SK-N-SH (cell line): ENCODE measurements at regions not wholly inside any gene's neighbourhood (a gene's known extent, or its start where the extent isn't known, plus 50 kb on each side); places are given as distances from the start of the nearest gene placed in this dataset.

Experiments
- CTCF ChIA-PET: fragments of 300-600, 350-600 bp; formaldehyde crosslinking; extraction: SDS; loops from one replicate; lab custom pipeline; 2021; lab: Yijun Ruan, JAX
- POLR2A ChIA-PET: fragments of 350-600 bp; sonication (Branson Sonifier 250); formaldehyde crosslinking; extraction: SDS; loops from one replicate; lab custom pipeline; 2020; ENCODE audit warnings: antibody characterized with exemption, inconsistent platforms; lab: Yijun Ruan, JAX
- DNase-seq: peaks from one replicate; pipeline ENCODE4 v3.0.0; 2012
- H2AFZ ChIP-seq: fragments of 200-600 bp; sonication (generic); 2 replicates; pipeline ENCODE4 v1.8.1; 2016; ENCODE audit warnings: antibody characterized with exemption, mild to moderate bottlenecking, low read depth
- H3F3A ChIP-seq: fragments of 200-600 bp; sonication (generic); replicated peaks from 2 replicates; pipeline ENCODE3; 2016; ENCODE audit warnings: antibody characterized with exemption, mild to moderate bottlenecking; ENCODE audit not compliant: insufficient read depth
- H3K27ac ChIP-seq, 2 experiments: fragments of 200-500 bp in 1 of 2; fragments of 200-600 bp in 1 of 2; sonication (Bioruptor generic) in 1 of 2; sonication (generic), shearing (Covaris generic) in 1 of 2; 2 replicates each; pipeline versions ENCODE4 v1.5.1 to v1.6.1; 2014 to 2016; ENCODE audit warnings: low read depth in 2 of 2, inconsistent platforms in 1 of 2, low read length in 1 of 2, mild to moderate bottlenecking in 1 of 2, mixed read lengths in 1 of 2
- H3K27me3 ChIP-seq: fragments of 200-600 bp; sonication (generic), shearing (Covaris generic); 2 replicates; pipeline ENCODE4 v1.6.1; 2016; ENCODE audit warnings: mixed run types; ENCODE audit not compliant: insufficient read depth
- H3K36me3 ChIP-seq, 2 experiments: fragments of 200-500 bp in 1 of 2; fragments of 200-600 bp in 1 of 2; sonication (Bioruptor generic) in 1 of 2; sonication (generic) in 1 of 2; replicated peaks in 1 of 2; 2 replicates each; pipeline versions ENCODE3 to v1.5.1; 2014 to 2016; ENCODE audit warnings: low read length in 1 of 2, mild to moderate bottlenecking in 1 of 2; ENCODE audit not compliant: insufficient read depth in 2 of 2, control insufficient read depth in 1 of 2
- H3K4me1 ChIP-seq, 2 experiments: fragments of 200-500 bp in 1 of 2; fragments of 200-600 bp in 1 of 2; sonication (Bioruptor generic) in 1 of 2; sonication (generic), shearing (Covaris generic) in 1 of 2; 2 replicates each; pipeline versions ENCODE4 v1.5.1 to v1.6.1; 2014 to 2016; ENCODE audit warnings: low read depth in 1 of 2, low read length in 1 of 2, mixed run types in 1 of 2; ENCODE audit not compliant: insufficient read depth in 2 of 2, control insufficient read depth in 1 of 2
- H3K4me2 ChIP-seq: fragments of 200-600 bp; sonication (generic), shearing (Covaris generic); 2 replicates; pipeline ENCODE4 v1.6.1; 2017; ENCODE audit warnings: mixed run types
- H3K4me3 ChIP-seq, 2 experiments: fragments of 200-500 bp in 1 of 2; fragments of 200-600 bp in 1 of 2; sonication (Bioruptor generic) in 1 of 2; sonication (generic), shearing (Covaris generic) in 1 of 2; 2 replicates each; pipeline versions ENCODE4 v1.5.1 to v1.8.1; 2014 to 2016; ENCODE audit warnings: low read depth in 2 of 2, inconsistent platforms in 1 of 2, low read length in 1 of 2, mild to moderate bottlenecking in 1 of 2, mixed read lengths in 1 of 2, moderate library complexity in 1 of 2
- H3K79me2 ChIP-seq: fragments of 200-600 bp; sonication (generic); 2 replicates; pipeline ENCODE4 v1.8.1; 2017; ENCODE audit warnings: mild to moderate bottlenecking; ENCODE audit not compliant: insufficient read depth
- H3K9ac ChIP-seq: fragments of 200-600 bp; sonication (generic); 2 replicates; pipeline ENCODE4 v1.6.1; 2017; ENCODE audit warnings: mixed run types
- H3K9me2 ChIP-seq: fragments of 200-600 bp; sonication (generic); 2 replicates; pipeline ENCODE4 v1.6.1; 2017; ENCODE audit warnings: mixed run types
- H3K9me3 ChIP-seq: fragments of 200-600 bp; sonication (generic); 2 replicates; pipeline ENCODE4 v1.6.1; 2017; ENCODE audit warnings: mixed run types, mild to moderate bottlenecking, moderate library complexity
- H4K20me1 ChIP-seq: fragments of 200-600 bp; sonication (generic); 2 replicates; pipeline ENCODE4 v1.6.1; 2017; ENCODE audit warnings: mild to moderate bottlenecking, mixed run types; ENCODE audit not compliant: insufficient read depth
- CTCF ChIP-seq: fragments of 200-600 bp; sonication (generic); IDR thresholded peaks from 2 replicates; pipeline ENCODE4 v1.6.1; 2017; ENCODE audit warnings: antibody characterized with exemption, mild to moderate bottlenecking, moderate library complexity
- FOXM1 ChIP-seq: IDR thresholded peaks from 2 replicates; pipeline ENCODE4 v1.4.0; 2012; ENCODE audit warnings: low read depth, mild to moderate bottlenecking
- GABPA ChIP-seq: IDR thresholded peaks from 2 replicates; pipeline ENCODE4 v1.4.0; 2012; ENCODE audit warnings: low read depth, mild to moderate bottlenecking
- GATA2 ChIP-seq: sonication (generic); formaldehyde crosslinking; IDR thresholded peaks from 2 replicates; pipeline ENCODE4 v1.5.0; 2020; ENCODE audit warnings: mild to moderate bottlenecking, missing genetic modification reagents
- JUND ChIP-seq: IDR thresholded peaks from 2 replicates; pipeline ENCODE4 v1.4.0; 2012
- MAX ChIP-seq: IDR thresholded peaks from 2 replicates; pipeline ENCODE4 v1.4.0; 2012; ENCODE audit warnings: low read depth
- MEF2A ChIP-seq: IDR thresholded peaks from 2 replicates; pipeline ENCODE4 v1.4.0; 2012; ENCODE audit warnings: low read depth, borderline replicate concordance
- POLR2AphosphoS5 ChIP-seq: IDR thresholded peaks from 2 replicates; pipeline ENCODE4 v1.6.1; 2012; ENCODE audit warnings: low read depth, low read length
- RAD21 ChIP-seq: IDR thresholded peaks from 2 replicates; pipeline ENCODE4 v1.6.1; 2012; ENCODE audit warnings: mild to moderate bottlenecking, low read length
- RCOR1 ChIP-seq: fragments of 150-350 bp; IDR thresholded peaks from 2 replicates; pipeline ENCODE4 v1.6.1; 2017; ENCODE audit warnings: antibody characterized with exemption, low read length
- RFX5 ChIP-seq: IDR thresholded peaks from 2 replicates; pipeline ENCODE4 v1.6.1; 2012; ENCODE audit warnings: mild to moderate bottlenecking, improper control_type of control experiment, low read length
- SIN3A ChIP-seq: IDR thresholded peaks from 2 replicates; pipeline ENCODE4 v1.6.1; 2012; ENCODE audit warnings: low read depth, mild to moderate bottlenecking, low read length, moderate library complexity, borderline replicate concordance
- SMC3 ChIP-seq: IDR thresholded peaks from 2 replicates; pipeline ENCODE4 v1.6.1; 2012; ENCODE audit warnings: low read depth, low read length, improper control_type of control experiment
- TCF12 ChIP-seq: IDR thresholded peaks from 2 replicates; pipeline ENCODE4 v1.4.0; 2012
- YY1 ChIP-seq: IDR thresholded peaks from 2 replicates; pipeline ENCODE4 v1.4.0; 2012; ENCODE audit warnings: low read depth, mild to moderate bottlenecking
- WGBS: methylation state at CpG from one replicate; pipeline ENCODE4 v1.1.6; 2017; ENCODE audit warnings: low lambda C conversion rate; 5-methylcytosine and 5-hydroxymethylcytosine counted together
- TF ChIP-seq, protein P1 (sequence below): fragments of 150-350 bp; IDR thresholded peaks from 2 replicates; pipeline ENCODE4 v1.6.1; 2017; ENCODE audit warnings: antibody characterized with exemption, low read length, low read depth, borderline replicate concordance
- TF ChIP-seq, protein P2 (sequence below): IDR thresholded peaks from 2 replicates; pipeline ENCODE4 v1.4.0; 2012; ENCODE audit warnings: low read depth, borderline replicate concordance

DNA sequence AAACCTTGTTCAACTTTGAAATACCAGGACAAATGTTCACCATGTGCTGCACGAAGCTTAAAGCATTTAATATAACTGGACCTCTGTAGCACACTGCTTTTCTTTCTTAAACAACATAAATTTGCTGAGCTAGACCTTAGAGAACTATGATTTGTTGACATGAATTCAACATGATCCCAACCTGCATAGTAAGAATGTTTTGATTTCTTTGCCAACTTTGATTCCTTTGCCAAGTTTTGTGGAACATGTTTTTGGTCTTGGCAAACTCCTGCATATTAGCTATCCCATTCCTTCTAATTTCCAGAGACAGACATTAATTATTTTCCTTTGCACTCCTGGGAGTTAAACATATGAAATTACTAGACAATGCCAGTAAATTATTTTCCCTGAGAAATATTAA, 197.2 kb upstream of the RBMS3 start:
- ChIA-PET CTCF (interaction anchor here (0.6 to 2.5 kb wide), 2 partner anchors 9 to 1512 kb away, joined by 3 to 5 read pairs; no protein-coding TSS in a partner anchor), POLR2A (no interaction called here)
- WGBS: 41% methylated on average over 1 of the region's 1 CpG

DNA sequence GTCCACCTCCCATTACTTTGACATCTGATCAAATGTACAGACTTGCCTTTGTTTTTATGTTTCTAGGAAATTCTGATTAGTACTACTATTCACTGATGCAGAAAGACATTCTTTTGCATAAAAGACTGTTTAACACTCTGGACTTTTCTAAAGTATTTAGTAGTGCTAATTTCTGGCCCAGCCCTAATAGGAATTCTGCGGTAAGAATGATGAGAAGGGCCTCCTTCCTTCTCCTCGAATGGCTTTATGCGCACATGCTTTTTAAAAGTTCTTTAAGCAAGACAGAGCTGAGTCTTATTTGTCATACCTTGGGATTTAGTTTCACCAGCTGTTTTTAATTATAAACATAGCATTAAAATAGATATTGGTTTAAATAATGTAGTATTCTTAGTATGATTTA, 192.3 kb upstream of the RBMS3 start:
- WGBS: 88% methylated on average over 3 of the region's 3 CpGs
- no peak overlapping the region for H3K4me3 ChIP-seq
- no peaks in the 10 kb centered on the region for H3K36me3 ChIP-seq
- H3K79me2 ChIP-seq: no peaks in the 10 kb centered on the region
- DNase-seq: no peak
- CTCF ChIA-PET: no interaction called here
- no peak overlapping the region for H2AFZ ChIP-seq
- TF ChIP-seq SMC3 (no peak), MAX (no peak), YY1 (no peak), FOXM1 (no peak), JUND (no peak), GATA2 (CRISPR knock-in tag) (no peak), RCOR1 (no peak), RAD21 (no peak), POLR2AphosphoS5 (no peak), MEF2A (no peak)
- TF ChIP-seq, protein P1, sequence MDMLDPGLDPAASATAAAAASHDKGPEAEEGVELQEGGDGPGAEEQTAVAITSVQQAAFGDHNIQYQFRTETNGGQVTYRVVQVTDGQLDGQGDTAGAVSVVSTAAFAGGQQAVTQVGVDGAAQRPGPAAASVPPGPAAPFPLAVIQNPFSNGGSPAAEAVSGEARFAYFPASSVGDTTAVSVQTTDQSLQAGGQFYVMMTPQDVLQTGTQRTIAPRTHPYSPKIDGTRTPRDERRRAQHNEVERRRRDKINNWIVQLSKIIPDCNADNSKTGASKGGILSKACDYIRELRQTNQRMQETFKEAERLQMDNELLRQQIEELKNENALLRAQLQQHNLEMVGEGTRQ: no peak
- no peak overlapping the region for H3K4me2 ChIP-seq
- H3K9me2 ChIP-seq: no peaks in the 10 kb centered on the region
- H3K9me3 ChIP-seq: no peaks in the 10 kb centered on the region
- no peak overlapping the region for H3K27ac ChIP-seq
- no peaks in the 10 kb centered on the region for H4K20me1 ChIP-seq
- POLR2A ChIA-PET: no interaction called here
- H3K9ac ChIP-seq: no peak overlapping the region
- H3K4me1 ChIP-seq: no peaks in the 10 kb centered on the region
- no peaks in the 10 kb centered on the region for H3F3A ChIP-seq
- H3K27me3 ChIP-seq: no peaks in the 10 kb centered on the region

More for the DNA sequence above, 197.2 kb upstream of the RBMS3 start:
- Histone ChIP-seq H2AFZ (no peak overlapping the region), H3K27ac (no peak overlapping the region; a peak in 1 of 4 replicates), H3K9me2 (no peaks in the 10 kb centered on the region), H3K4me3 (no peak overlapping the region), H4K20me1 (no peaks in the 10 kb centered on the region), H3K9me3 (no peaks in the 10 kb centered on the region), H3K9ac (no peak overlapping the region), H3K36me3 (no peaks in the 10 kb centered on the region), H3K27me3 (no peaks in the 10 kb centered on the region), H3F3A (no peaks in the 10 kb centered on the region), H3K79me2 (no peaks in the 10 kb centered on the region), H3K4me1 (no peaks in the 10 kb centered on the region), H3K4me2 (no peak overlapping the region)
- TF ChIP-seq YY1: no peak
- no peak for TF ChIP-seq TCF12
- no peak for TF ChIP-seq GABPA
- no peak for TF ChIP-seq SIN3A
- TF ChIP-seq, protein P2, sequence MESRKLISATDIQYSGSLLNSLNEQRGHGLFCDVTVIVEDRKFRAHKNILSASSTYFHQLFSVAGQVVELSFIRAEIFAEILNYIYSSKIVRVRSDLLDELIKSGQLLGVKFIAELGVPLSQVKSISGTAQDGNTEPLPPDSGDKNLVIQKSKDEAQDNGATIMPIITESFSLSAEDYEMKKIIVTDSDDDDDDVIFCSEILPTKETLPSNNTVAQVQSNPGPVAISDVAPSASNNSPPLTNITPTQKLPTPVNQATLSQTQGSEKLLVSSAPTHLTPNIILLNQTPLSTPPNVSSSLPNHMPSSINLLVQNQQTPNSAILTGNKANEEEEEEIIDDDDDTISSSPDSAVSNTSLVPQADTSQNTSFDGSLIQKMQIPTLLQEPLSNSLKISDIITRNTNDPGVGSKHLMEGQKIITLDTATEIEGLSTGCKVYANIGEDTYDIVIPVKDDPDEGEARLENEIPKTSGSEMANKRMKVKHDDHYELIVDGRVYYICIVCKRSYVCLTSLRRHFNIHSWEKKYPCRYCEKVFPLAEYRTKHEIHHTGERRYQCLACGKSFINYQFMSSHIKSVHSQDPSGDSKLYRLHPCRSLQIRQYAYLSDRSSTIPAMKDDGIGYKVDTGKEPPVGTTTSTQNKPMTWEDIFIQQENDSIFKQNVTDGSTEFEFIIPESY: no peak
- no peak for TF ChIP-seq SMC3
- TF ChIP-seq CTCF: no peak
- TF ChIP-seq RFX5: no peak
- no peak for TF ChIP-seq MAX
- TF ChIP-seq JUND: no peak
- no peak for DNase-seq
